BE2C (cell line): ENCODE measurements at regions not wholly inside any gene's neighbourhood (a gene's known extent, or its start where the extent isn't known, plus 50 kb on each side); places are given as distances from the start of the nearest gene placed in this dataset.

Source experiments
- DNase-seq: peaks from one replicate; pipeline ENCODE4 v3.0.0-alpha.2; 2020
- H3K27me3 ChIP-seq: fragments of 250-450 bp; sonication (Bioruptor Pico); 2 replicates; pipeline ENCODE4 v1.5.1; 2020; ENCODE audit warnings: mild to moderate bottlenecking
- H3K36me3 ChIP-seq: fragments of 250-450 bp; sonication (Bioruptor Pico); 2 replicates; pipeline ENCODE4 v1.5.1; 2020; ENCODE audit warnings: mild to moderate bottlenecking
- H3K4me1 ChIP-seq: fragments of 250-450 bp; sonication (Bioruptor Pico); 2 replicates; pipeline ENCODE4 v1.5.1; 2020
- H3K4me3 ChIP-seq: 2 replicates; pipeline ENCODE4 v1.5.1; 2011; ENCODE audit warnings: low read depth, low read length
- H3K9me3 ChIP-seq: fragments of 250-450 bp; sonication (Bioruptor Pico); 2 replicates; pipeline ENCODE4 v1.5.1; 2020
- CTCF ChIP-seq: IDR thresholded peaks from 2 replicates; pipeline ENCODE4 v1.5.1; 2012; ENCODE audit warnings: mild to moderate bottlenecking, low read depth, low read length

- peaks cover 12% of the 10 kb centered on the region for H3K4me1 ChIP-seq
- no peak for DNase-seq
- no peak for TF ChIP-seq CTCF
Measured at GRCh38 chr14:60357551-60358149, 108.6 kb downstream of the PPM1A start.

GRCh38 chr14:60363275-60363674 lies 114.3 kb downstream of the PPM1A start:
- no peak for TF ChIP-seq CTCF
- no peak for DNase-seq
- no peaks in the 10 kb centered on the region for H3K9me3 ChIP-seq

More at GRCh38 chr14:60357551-60358149, 108.6 kb downstream of the PPM1A start:
- Histone ChIP-seq H3K4me3 (no peak overlapping the region), H3K27me3 (no peaks in the 10 kb centered on the region), H3K36me3 (no peaks in the 10 kb centered on the region), H3K9me3 (no peaks in the 10 kb centered on the region)

GRCh38 chr14:60363687-60364086 lies 114.7 kb downstream of the PPM1A start:
- H3K4me1 ChIP-seq, result no peaks in the 10 kb centered on the region
- H3K9me3 ChIP-seq, result no peaks in the 10 kb centered on the region
- no peaks in the 10 kb centered on the region for H3K36me3 ChIP-seq
- TF ChIP-seq CTCF, result no peak
- no peak for DNase-seq
- no peaks in the 10 kb centered on the region for H3K27me3 ChIP-seq
- no peak overlapping the region for H3K4me3 ChIP-seq

More at GRCh38 chr14:60363275-60363674, 114.3 kb downstream of the PPM1A start:
- H3K4me1 ChIP-seq, result no peaks in the 10 kb centered on the region
- no peak overlapping the region for H3K4me3 ChIP-seq
- H3K36me3 ChIP-seq, result no peaks in the 10 kb centered on the region
- no peaks in the 10 kb centered on the region for H3K27me3 ChIP-seq

- Histone ChIP-seq H3K4me3 (no peak overlapping the region), H3K9me3 (no peaks in the 10 kb centered on the region), H3K27me3 (no peaks in the 10 kb centered on the region), H3K4me1 (no peaks in the 10 kb centered on the region), H3K36me3 (no peaks in the 10 kb centered on the region)
- DNase-seq, result peak; percentile 18
- TF ChIP-seq CTCF, result no peak
Measured at GRCh38 chr14:60381909-60382308, 104.0 kb downstream of the C14orf39 start.
